GM12878 (cell line): ENCODE measurements at regions not wholly inside any gene's neighbourhood (a gene's known extent, or its start where the extent isn't known, plus 50 kb on each side); places are given as distances from the start of the nearest gene placed in this dataset.

ENCODE experiments used
- ATAC-seq: fragments of 200-7000 bp; cut with Tn5 transposase; 3 replicates; pipeline ENCODE4 v1.9.1; 2020; ENCODE audit warnings: mild to moderate bottlenecking, moderate library complexity
- BruUV-seq: library from RNA; stranded (reverse); fragments of 400-500 nt; replicated peaks from 2 replicates; lab custom pipeline; 2021; lab: Mats Ljungman, UMichigan
- CTCF ChIA-PET: fragments of 300-600 bp; sonication (Branson Sonifier 250); formaldehyde crosslinking; extraction: SDS; loops from one replicate; lab custom pipeline; 2021; ENCODE audit warnings: inconsistent platforms; lab: Yijun Ruan, JAX
- POLR2A ChIA-PET: fragments of 350-600 bp; formaldehyde crosslinking; extraction: SDS; loops from one replicate; lab custom pipeline; 2021; ENCODE audit warnings: inconsistent platforms; lab: Charles Lee
- RAD21 ChIA-PET: fragments of 300-600 bp; sonication (Branson Sonifier 250); formaldehyde crosslinking; loops from one replicate; lab custom pipeline; 2023; ENCODE audit warnings: antibody characterized with exemption; ENCODE audit not compliant: unreplicated experiment; lab: Charles Lee
- SMC1A ChIA-PET: fragments of 300-600 bp; sonication (Branson Sonifier 250); formaldehyde crosslinking; loops from one replicate; lab custom pipeline; 2023; ENCODE audit not compliant: unreplicated experiment, uncharacterized antibody; lab: Charles Lee
- DNase-seq: peaks from one replicate; pipeline ENCODE4 v3.0.0-alpha.2; 2011; ENCODE audit warnings: low read depth, low spot score
- FAIRE-seq: peaks from 3 replicates; lab custom pipeline; 2011; peaks lifted over from hg19 to GRCh38; lab: Jason Lieb, UNC
- H2AFZ ChIP-seq: 2 replicates; pipeline ENCODE4 v1.6.0; 2011; ENCODE audit warnings: low read depth, low read length, control low read depth; ENCODE audit not compliant: control insufficient read depth
- H3K27ac ChIP-seq: 2 replicates; pipeline ENCODE4 v1.5.1; 2011; ENCODE audit warnings: control low read depth; ENCODE audit not compliant: control insufficient read depth, insufficient read depth
- H3K27me3 ChIP-seq, 2 experiments: replicated peaks in 1 of 2; 2 replicates each; pipeline versions ENCODE4 v1.6.0 to v1.6.1; 2011; ENCODE audit warnings: low read length in 1 of 2; ENCODE audit not compliant: control insufficient read depth in 2 of 2, insufficient read depth in 2 of 2
- H3K36me3 ChIP-seq, 2 experiments: 2 replicates each; pipeline ENCODE4 v1.5.1; 2011; ENCODE audit warnings: low read length in 1 of 2; ENCODE audit not compliant: control insufficient read depth in 2 of 2, insufficient read depth in 2 of 2
- H3K4me1 ChIP-seq: 2 replicates; pipeline ENCODE4 v1.6.1; 2011; ENCODE audit warnings: mild to moderate bottlenecking, low read length, moderate library complexity, mixed read lengths; ENCODE audit not compliant: control insufficient read depth, insufficient read depth
- H3K4me2 ChIP-seq: 2 replicates; pipeline ENCODE4 v1.6.0; 2011; ENCODE audit warnings: control low read depth; ENCODE audit not compliant: control insufficient read depth, insufficient read depth
- H3K4me3 ChIP-seq: fragments of 200-600 bp; sonication (generic); 2 replicates; pipeline ENCODE4 v1.5.1; 2016
- H3K79me2 ChIP-seq: 2 replicates; pipeline ENCODE4 v1.6.0; 2011; ENCODE audit warnings: low read length; ENCODE audit not compliant: control insufficient read depth, insufficient read depth
- H3K9ac ChIP-seq: 2 replicates; pipeline ENCODE4 v1.8.0; 2011; ENCODE audit warnings: low read length, control low read depth, mixed read lengths; ENCODE audit not compliant: control insufficient read depth, insufficient read depth
- H3K9me3 ChIP-seq: replicated peaks from 3 replicates; pipeline ENCODE4 v1.5.1; 2011; ENCODE audit warnings: mild to moderate bottlenecking, low read length; ENCODE audit not compliant: control insufficient read depth, insufficient read depth
- H4K20me1 ChIP-seq: 2 replicates; pipeline ENCODE4 v1.6.0; 2011; ENCODE audit not compliant: control insufficient read depth, insufficient read depth
- BHLHE40 ChIP-seq, 2 experiments: fragments of 450-650 bp in 1 of 2; IDR thresholded peaks; 2 replicates each; pipeline ENCODE4 v1.6.1; 2011 to 2017; ENCODE audit warnings: low read depth in 2 of 2, borderline replicate concordance in 1 of 2, improper control_type of control experiment in 1 of 2, low read length in 1 of 2, mild to moderate bottlenecking in 1 of 2
- ETV6 ChIP-seq, 2 experiments: fragments of 450-650 bp in 1 of 2; IDR thresholded peaks in 1 of 2; conservative IDR thresholded peaks in 1 of 2; 2 replicates each; pipeline ENCODE4 v1.6.1; 2014; ENCODE audit warnings: antibody characterized with exemption in 1 of 2, borderline replicate concordance in 1 of 2, low read depth in 1 of 2, mild to moderate bottlenecking in 1 of 2, moderate library complexity in 1 of 2
- GABPA ChIP-seq: IDR thresholded peaks from 2 replicates; pipeline ENCODE4 v1.6.1; 2014; ENCODE audit warnings: antibody characterized with exemption, low read depth, mild to moderate bottlenecking, inconsistent platforms
- MAX ChIP-seq: IDR thresholded peaks from 2 replicates; pipeline ENCODE4 v1.6.1; 2012; ENCODE audit warnings: low read depth, low read length, improper control_type of control experiment
- MYC ChIP-seq: IDR thresholded peaks from 2 replicates; pipeline ENCODE4 v1.6.1; 2011; ENCODE audit warnings: mild to moderate bottlenecking, low read length, moderate library complexity, inconsistent platforms; ENCODE audit not compliant: insufficient read depth, insufficient replicate concordance, insufficient read length, severe bottlenecking
- RFX5 ChIP-seq: IDR thresholded peaks from 2 replicates; pipeline ENCODE4 v1.6.1; 2011; ENCODE audit warnings: low read depth, low read length, improper control_type of control experiment
- ZBTB33 ChIP-seq: fragments of 450-650 bp; IDR thresholded peaks from 2 replicates; pipeline ENCODE4 v1.6.1; 2017; ENCODE audit warnings: mild to moderate bottlenecking
- ZNF622 ChIP-seq: fragments of 450-650 bp; IDR thresholded peaks from 2 replicates; pipeline ENCODE4 v1.6.1; 2017; ENCODE audit warnings: mild to moderate bottlenecking, inconsistent platforms
- WGBS: methylation state at CpG from one replicate; pipeline ENCODE4 v1.1.6; 2016; ENCODE audit warnings: low lambda C conversion rate; ENCODE audit not compliant: insufficient replicate concordance, insufficient coverage; ENCODE audit errors: missing lambda C conversion rate; 5-methylcytosine and 5-hydroxymethylcytosine counted together
- in situ Hi-C: fragments of 300-500 bp; cut with MboI; formaldehyde crosslinking; loops from 9 replicates; pipeline ENCODE4 v1.14.3; 2018; ENCODE audit warnings: mixed read lengths
- intact Hi-C: fragments of 100-400 bp; cut with micrococcal nuclease; formaldehyde crosslinking; loops from one replicate; pipeline ENCODE4 v1.14.2; 2022; ENCODE audit not compliant: unreplicated experiment
- TF ChIP-seq, protein P1 (sequence below): IDR thresholded peaks from 2 replicates; pipeline ENCODE4 v1.6.1; 2011; ENCODE audit warnings: mild to moderate bottlenecking, low read depth, low read length, moderate library complexity; ENCODE audit not compliant: insufficient replicate concordance
- TF ChIP-seq, protein P2 (sequence below): fragments of 450-650 bp; IDR thresholded peaks from 2 replicates; pipeline ENCODE4 v1.6.1; 2018; ENCODE audit warnings: borderline replicate concordance, mild to moderate bottlenecking; ENCODE audit not compliant: partially characterized antibody

DNA sequence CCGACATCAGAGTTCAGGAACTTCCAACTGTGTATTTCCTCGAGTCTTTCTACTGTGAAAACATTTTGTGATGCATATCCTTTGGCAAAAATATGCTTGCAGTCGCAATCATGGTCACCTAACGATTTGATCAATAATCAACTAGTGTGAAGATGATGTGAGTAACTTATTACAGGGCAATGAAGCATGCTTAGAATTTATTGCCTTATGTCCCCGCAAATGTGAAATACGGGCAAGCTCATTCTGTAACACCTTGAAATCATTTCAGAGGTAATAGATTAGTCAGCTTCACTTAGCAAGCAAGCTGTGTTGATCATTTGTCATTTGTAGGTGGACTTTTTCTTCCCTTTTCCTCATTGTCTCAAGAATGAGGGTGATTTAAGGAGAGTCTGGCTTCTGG, 67.9 kb upstream of the DOK5 start:
- CTCF ChIA-PET: no interaction called here
- no peak for DNase-seq

DNA sequence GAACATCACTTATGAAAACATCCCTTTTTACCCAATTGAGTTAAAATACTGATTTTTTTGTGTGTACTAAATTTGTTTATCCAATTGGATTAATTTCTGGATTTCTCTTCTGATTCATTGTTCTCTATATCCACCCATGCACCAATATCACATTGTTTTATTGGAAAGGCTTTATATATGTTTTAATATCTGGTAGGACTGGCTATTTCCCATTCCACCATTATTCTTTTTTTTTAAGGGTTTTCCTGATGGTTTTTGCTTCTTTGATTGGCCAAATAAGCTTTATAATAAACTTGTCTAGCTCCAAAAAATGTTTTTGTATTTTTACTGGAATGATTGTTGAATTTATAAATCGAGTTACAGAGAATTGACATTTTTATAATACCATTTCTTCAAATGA, 59.4 kb upstream of the DOK5 start:
- H3K4me3 ChIP-seq: no peak overlapping the region
- no TSS peak for BruUV-seq
- H3K79me2 ChIP-seq: no peaks in the 10 kb centered on the region
- DNase-seq (no peak), ATAC-seq (no peak), FAIRE-seq (no peak)
- H2AFZ ChIP-seq: no peak overlapping the region
- in situ Hi-C loops: no loop called here
- no peaks in the 10 kb centered on the region for H4K20me1 ChIP-seq
- ChIA-PET SMC1A (no interaction called here), RAD21 (no interaction called here), POLR2A (no interaction called here), CTCF (interaction anchor here (0.7 to 0.8 kb wide), 2 partner anchors 159 to 594 kb away, joined by 3 read pairs; no protein-coding TSS in a partner anchor)
- intact Hi-C loops: no loop called here
- H3K9ac ChIP-seq: no peak overlapping the region
- H3K4me1 ChIP-seq: no peaks in the 10 kb centered on the region
- WGBS: 4% methylated on average over 1 of the region's 1 CpG
- H3K27me3 ChIP-seq: no peaks in the 10 kb centered on the region
- H3K4me2 ChIP-seq: no peak overlapping the region
- TF ChIP-seq ZNF622: no peak
- TF ChIP-seq, protein P1, sequence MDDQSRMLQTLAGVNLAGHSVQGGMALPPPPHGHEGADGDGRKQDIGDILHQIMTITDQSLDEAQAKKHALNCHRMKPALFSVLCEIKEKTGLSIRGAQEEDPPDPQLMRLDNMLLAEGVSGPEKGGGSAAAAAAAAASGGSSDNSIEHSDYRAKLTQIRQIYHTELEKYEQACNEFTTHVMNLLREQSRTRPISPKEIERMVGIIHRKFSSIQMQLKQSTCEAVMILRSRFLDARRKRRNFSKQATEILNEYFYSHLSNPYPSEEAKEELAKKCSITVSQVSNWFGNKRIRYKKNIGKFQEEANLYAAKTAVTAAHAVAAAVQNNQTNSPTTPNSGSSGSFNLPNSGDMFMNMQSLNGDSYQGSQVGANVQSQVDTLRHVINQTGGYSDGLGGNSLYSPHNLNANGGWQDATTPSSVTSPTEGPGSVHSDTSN: no peak
- no peak for TF ChIP-seq ZBTB33
- TF ChIP-seq MYC: no peak
- no peak for TF ChIP-seq MAX
- peak in 1 of 2 experiments; percentile 57; a peak in 1 of 4 replicates for TF ChIP-seq ETV6 (conservative IDR thresholded peaks at IDR 0.05 in 1 of 2, IDR thresholded peaks at IDR 0.05 in 1 of 2; ENCODE audit: borderline replicate concordance in 1 of 2, low read depth in 1 of 2)
- H3K36me3 ChIP-seq: no peaks in the 10 kb centered on the region
- no peaks in the 10 kb centered on the region for H3K9me3 ChIP-seq
- H3K27ac ChIP-seq: no peak overlapping the region

More for the DNA sequence above, 67.9 kb upstream of the DOK5 start:
- Histone ChIP-seq H3K9ac (no peak overlapping the region), H3K4me1 (no peaks in the 10 kb centered on the region), H3K4me3 (no peak overlapping the region), H3K79me2 (no peaks in the 10 kb centered on the region), H3K36me3 (no peaks in the 10 kb centered on the region), H3K4me2 (no peak overlapping the region), H4K20me1 (no peaks in the 10 kb centered on the region), H3K27ac (no peak overlapping the region), H3K27me3 (no peaks in the 10 kb centered on the region), H3K9me3 (no peaks in the 10 kb centered on the region), H2AFZ (no peak overlapping the region)
- TF ChIP-seq, protein P2, sequence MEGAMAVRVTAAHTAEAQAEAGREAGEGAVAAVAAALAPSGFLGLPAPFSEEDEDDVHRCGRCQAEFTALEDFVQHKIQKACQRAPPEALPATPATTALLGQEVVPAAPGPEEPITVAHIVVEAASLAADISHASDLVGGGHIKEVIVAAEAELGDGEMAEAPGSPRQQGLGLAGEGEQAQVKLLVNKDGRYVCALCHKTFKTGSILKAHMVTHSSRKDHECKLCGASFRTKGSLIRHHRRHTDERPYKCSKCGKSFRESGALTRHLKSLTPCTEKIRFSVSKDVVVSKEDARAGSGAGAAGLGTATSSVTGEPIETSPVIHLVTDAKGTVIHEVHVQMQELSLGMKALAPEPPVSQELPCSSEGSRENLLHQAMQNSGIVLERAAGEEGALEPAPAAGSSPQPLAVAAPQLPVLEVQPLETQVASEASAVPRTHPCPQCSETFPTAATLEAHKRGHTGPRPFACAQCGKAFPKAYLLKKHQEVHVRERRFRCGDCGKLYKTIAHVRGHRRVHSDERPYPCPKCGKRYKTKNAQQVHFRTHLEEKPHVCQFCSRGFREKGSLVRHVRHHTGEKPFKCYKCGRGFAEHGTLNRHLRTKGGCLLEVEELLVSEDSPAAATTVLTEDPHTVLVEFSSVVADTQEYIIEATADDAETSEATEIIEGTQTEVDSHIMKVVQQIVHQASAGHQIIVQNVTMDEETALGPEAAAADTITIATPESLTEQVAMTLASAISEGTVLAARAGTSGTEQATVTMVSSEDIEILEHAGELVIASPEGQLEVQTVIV: no peak
- TF ChIP-seq BHLHE40 (IDR thresholded peaks at IDR 0.05; ENCODE audit: borderline replicate concordance in 1 of 2, low read depth in 2 of 2, low read length in 1 of 2) (no peak), GABPA (no peak), MYC (no peak), RFX5 (no peak)
- POLR2A ChIA-PET: no interaction called here
- RAD21 ChIA-PET: no interaction called here
- ATAC-seq: no peak
- intact Hi-C loops: no loop called here
- BruUV-seq: no TSS peak
- FAIRE-seq: no peak
- WGBS: 10% methylated on average over 6 of the region's 6 CpGs
- in situ Hi-C loops: no loop called here
- SMC1A ChIA-PET: no interaction called here
